ENCODE measurements at regions not wholly inside any gene's neighbourhood (a gene's known extent, or its start where the extent isn't known, plus 50 kb on each side); places are given as distances from the start of the nearest gene placed in this dataset.
A peak's percentile ranks its signal among the peaks of the same experiment; 100 is the strongest.
"Not testable (repeated sequence)": the region's sequence is repeated elsewhere in the genome, so short reads cannot be mapped to it uniquely, and the experiment has no call there.

GRCh38 chr12:131311279-131311722, 357.6 kb downstream of the ADGRD1 start:
- not testable (repeated sequence) for DNase-seq (ENCODE audit: low spot score)
- FAIRE-seq: peak; percentile 20

GRCh38 chr12:131311764-131312163, 358.1 kb downstream of the ADGRD1 start:
- DNase-seq (ENCODE audit: low spot score) (no peak), FAIRE-seq (no peak)

GRCh38 chr12:131312382-131312781, 358.7 kb downstream of the ADGRD1 start:
- peak; percentile 32 for FAIRE-seq

GRCh38 chr12:131312793-131313545, 359.3 kb downstream of the ADGRD1 start:
- no peak for DNase-seq (ENCODE audit: low spot score)
- no peak for FAIRE-seq

More at GRCh38 chr12:131312382-131312781, 358.7 kb downstream of the ADGRD1 start:
- not testable (repeated sequence) for DNase-seq (ENCODE audit: low spot score)

- no peak for FAIRE-seq
- no peak for DNase-seq (ENCODE audit: low spot score)
Measured at GRCh38 chr12:131313635-131314034, 359.9 kb downstream of the ADGRD1 start.

GRCh38 chr12:131314524-131315090, 360.9 kb downstream of the ADGRD1 start:
- DNase-seq (ENCODE audit: low spot score) (no peak), FAIRE-seq (peak; percentile 32)

GRCh38 chr12:131315601-131316000, 361.9 kb downstream of the ADGRD1 start:
- DNase-seq (ENCODE audit: low spot score) (no peak), FAIRE-seq (no peak)

- no peak for FAIRE-seq
Measured at GRCh38 chr12:131316388-131316787, 362.7 kb downstream of the ADGRD1 start.

GRCh38 chr12:131318045-131318685, 364.5 kb downstream of the ADGRD1 start:
- no peak for DNase-seq (ENCODE audit: low spot score)
- peak; percentile 53 for FAIRE-seq

More at GRCh38 chr12:131316388-131316787, 362.7 kb downstream of the ADGRD1 start:
- DNase-seq (ENCODE audit: low spot score): no peak

- FAIRE-seq (no peak), DNase-seq (ENCODE audit: low spot score) (no peak)
Measured at GRCh38 chr12:131321988-131322387, 368.3 kb downstream of the ADGRD1 start.

- not testable (repeated sequence) for DNase-seq (ENCODE audit: low spot score); FAIRE-seq
Measured at GRCh38 chr12:131322460-131322859, 368.8 kb downstream of the ADGRD1 start.

- DNase-seq (ENCODE audit: low spot score) (no peak), FAIRE-seq (no peak)
Measured at GRCh38 chr12:131323879-131324278, 370.2 kb downstream of the ADGRD1 start.

- FAIRE-seq: no peak
Measured at GRCh38 chr12:131327521-131328488, 374.1 kb downstream of the ADGRD1 start.

GRCh38 chr12:131328861-131329845, 375.4 kb downstream of the ADGRD1 start:
- not testable (repeated sequence) for FAIRE-seq; DNase-seq (ENCODE audit: low spot score)

More at GRCh38 chr12:131327521-131328488, 374.1 kb downstream of the ADGRD1 start:
- DNase-seq (ENCODE audit: low spot score): no peak

GRCh38 chr12:131330106-131330815, 376.6 kb downstream of the ADGRD1 start:
- FAIRE-seq: no peak

GRCh38 chr12:131331148-131331750, 377.5 kb downstream of the ADGRD1 start:
- FAIRE-seq (no peak), DNase-seq (ENCODE audit: low spot score) (no peak)

More at GRCh38 chr12:131330106-131330815, 376.6 kb downstream of the ADGRD1 start:
- DNase-seq (ENCODE audit: low spot score): no peak

GRCh38 chr12:131332224-131332623, 378.5 kb downstream of the ADGRD1 start:
- FAIRE-seq: no peak

GRCh38 chr12:131333136-131333535, 377.8 kb upstream of the SFSWAP start:
- FAIRE-seq (no peak), DNase-seq (ENCODE audit: low spot score) (no peak)

More at GRCh38 chr12:131332224-131332623, 378.5 kb downstream of the ADGRD1 start:
- DNase-seq (ENCODE audit: low spot score): no peak
